GM10248 (cell line): ENCODE measurements at regions not wholly inside any gene's neighbourhood (a gene's known extent, or its start where the extent isn't known, plus 50 kb on each side); places are given as distances from the start of the nearest gene placed in this dataset.
"Not testable (repeated sequence)": the region's sequence is repeated elsewhere in the genome, so short reads cannot be mapped to it uniquely, and the experiment has no call there.

Experiments
- CTCF ChIA-PET: fragments of 300-600 bp; sonication (Branson Sonifier 250); formaldehyde crosslinking; extraction: SDS; loops from one replicate; lab custom pipeline; 2021; ENCODE audit warnings: antibody characterized with exemption; lab: Yijun Ruan, JAX
- POLR2A ChIA-PET: fragments of 350-650 bp; sonication (Branson Sonifier 250); formaldehyde crosslinking; extraction: SDS; loops from one replicate; lab custom pipeline; 2020; ENCODE audit warnings: antibody characterized with exemption; lab: Yijun Ruan, JAX
- DNase-seq: peaks from one replicate; pipeline ENCODE4 v3.0.0; 2012; ENCODE audit errors: extremely low spot score
- CTCF ChIP-seq: IDR thresholded peaks from 2 replicates; pipeline ENCODE4 v1.5.1; 2012; ENCODE audit warnings: mild to moderate bottlenecking, low read depth; ENCODE audit errors: extremely low read depth, missing control alignments, control extremely low read depth

GRCh38 chr5:119751734-119752094, 122.4 kb downstream of the FAM170A start:
- ChIA-PET CTCF (no interaction called here), POLR2A (no interaction called here)
- no peak for DNase-seq
- no peak for TF ChIP-seq CTCF

GRCh38 chr5:119752921-119753886, 123.8 kb downstream of the FAM170A start:
- ChIA-PET CTCF (interaction anchor here (0.8 to 1.5 kb wide), 3 partner anchors 10 to 319 kb away, joined by 3 to 4 read pairs (median 3); no protein-coding TSS in a partner anchor), POLR2A (no interaction called here)
- no peak for DNase-seq
- no peak for TF ChIP-seq CTCF

- CTCF ChIA-PET = interaction anchor here (1.4 kb wide), 1 partner anchor 14 kb away, joined by 3 read pairs; no protein-coding TSS in a partner anchor
- DNase-seq, POLR2A ChIA-PET: not testable (repeated sequence)
Observed at GRCh38 chr5:119754825-119755224, 125.5 kb downstream of the FAM170A start.

- no peak for TF ChIP-seq CTCF
- CTCF ChIA-PET = no interaction called here
- POLR2A ChIA-PET = no interaction called here
- no peak for DNase-seq
Observed at GRCh38 chr5:119757276-119757675, 127.9 kb downstream of the FAM170A start.

GRCh38 chr5:119769695-119770693, 140.6 kb downstream of the FAM170A start:
- DNase-seq, POLR2A ChIA-PET: not testable (repeated sequence)

GRCh38 chr5:119780145-119780544, 150.8 kb downstream of the FAM170A start:
- DNase-seq, POLR2A ChIA-PET: not testable (repeated sequence)
- CTCF ChIA-PET = interaction anchor here (1.1 kb wide), 1 partner anchor 9 kb away, joined by 3 read pairs; no protein-coding TSS in a partner anchor

More at GRCh38 chr5:119769695-119770693, 140.6 kb downstream of the FAM170A start:
- CTCF ChIA-PET = not testable (repeated sequence)

GRCh38 chr5:119785057-119785456, 155.7 kb downstream of the FAM170A start:
- ChIA-PET POLR2A (no interaction called here), CTCF (no interaction called here)
- TF ChIP-seq CTCF = no peak
- DNase-seq = no peak
